ENCODE measurements at regions not wholly inside any gene's neighbourhood (a gene's known extent, or its start where the extent isn't known, plus 50 kb on each side); places are given as distances from the start of the nearest gene placed in this dataset.
"Not testable (repeated sequence)": the region's sequence is repeated elsewhere in the genome, so short reads cannot be mapped to it uniquely, and the experiment has no call there.

DNA sequence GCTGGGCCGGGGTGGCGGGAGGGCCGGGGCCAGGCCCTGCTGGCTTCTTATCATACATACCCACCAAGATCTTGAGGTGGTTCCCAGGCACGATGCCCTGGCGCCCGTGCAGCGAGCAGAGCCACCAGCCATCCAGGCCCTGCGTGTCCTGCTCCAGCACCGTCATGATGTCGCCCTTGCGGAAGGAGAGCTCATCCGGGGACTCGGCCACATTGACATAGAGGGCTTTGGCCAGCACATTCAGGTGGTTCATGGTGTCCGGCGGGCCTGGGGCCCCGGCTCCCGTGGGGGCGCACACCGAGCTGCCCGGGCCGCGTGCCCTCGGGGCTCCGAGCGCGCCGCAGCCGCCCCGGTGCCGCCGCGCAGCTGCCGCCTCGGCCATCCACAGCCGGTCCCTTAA lies 467.5 kb downstream of the GOLGA6L6 start:
- not testable (repeated sequence) for TF ChIP-seq ZNF274 (IDR thresholded peaks at IDR 0.05; ENCODE audit: low read depth, low read length); YY1 (IDR thresholded peaks at IDR 0.05; ENCODE audit: insufficient read depth, insufficient read length); SUZ12 (IDR thresholded peaks at IDR 0.05; ENCODE audit: extremely low read depth, insufficient read depth, insufficient read length)
